IPS DF 4.7 (cell line): ENCODE measurements at regions not wholly inside any gene's neighbourhood (a gene's known extent, or its start where the extent isn't known, plus 50 kb on each side); places are given as distances from the start of the nearest gene placed in this dataset.

Experiments used
- DNase-seq: peaks from one replicate; pipeline ENCODE4 v3.0.0-alpha.2; 2013; ENCODE audit warnings: low spot score; ENCODE audit errors: extremely low read depth

- DNase-seq: no peak
Observed at GRCh38 chr11:131231317-131231940, 139.0 kb upstream of the NTM start.

DNA sequence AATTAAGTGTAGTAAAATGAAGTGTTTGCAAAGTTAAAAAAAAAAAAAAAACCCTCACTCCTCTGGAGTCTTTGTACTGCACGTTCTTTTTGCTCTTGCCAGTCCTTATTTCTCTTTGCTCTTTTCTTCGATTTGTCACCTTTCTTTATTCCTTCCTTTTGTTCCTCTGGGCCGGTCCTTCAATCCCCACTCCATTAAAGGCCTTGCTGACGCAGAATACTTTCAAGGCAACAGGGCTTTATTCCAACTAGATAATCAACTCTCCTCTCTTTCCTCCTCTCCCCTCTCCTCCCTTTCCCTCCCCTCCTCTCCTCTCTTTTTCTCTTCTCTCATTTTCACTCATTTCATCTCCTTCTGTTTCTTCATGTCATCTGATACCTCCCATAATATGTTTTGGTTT is 138.2 kb upstream of the NTM start:
- no peak for DNase-seq

- no peak for DNase-seq
Observed at GRCh38 chr11:131234221-131234620, 136.2 kb upstream of the NTM start.

- DNase-seq: no peak
Observed at GRCh38 chr11:131235328-131236298, 134.8 kb upstream of the NTM start.

DNA sequence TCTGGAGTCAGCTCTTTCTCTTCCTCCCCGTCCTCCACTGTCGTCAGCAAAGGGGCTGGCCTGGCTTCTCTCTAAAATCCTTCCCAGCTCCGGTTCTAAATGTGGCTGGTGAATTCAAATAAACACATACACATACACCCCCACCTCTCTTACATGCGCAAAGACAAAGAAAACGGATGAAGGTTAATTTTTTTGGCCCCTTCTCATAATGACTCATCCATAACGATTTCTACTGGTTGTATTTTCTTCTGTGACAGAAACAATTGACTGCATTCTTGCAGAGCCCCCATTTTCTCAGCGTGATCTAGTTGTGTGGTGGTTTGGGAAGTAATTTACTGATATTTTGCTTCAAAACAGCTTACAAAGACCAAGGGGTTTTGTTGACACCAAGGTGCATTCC is 130.0 kb upstream of the NTM start:
- no peak for DNase-seq

GRCh38 chr11:131242476-131243000 is 127.9 kb upstream of the NTM start:
- DNase-seq: no peak

GRCh38 chr11:131246156-131246555 is 124.3 kb upstream of the NTM start:
- peak; percentile 49 for DNase-seq

- DNase-seq: peak; percentile 41
Observed at GRCh38 chr11:131246663-131247062, 123.8 kb upstream of the NTM start.

DNA sequence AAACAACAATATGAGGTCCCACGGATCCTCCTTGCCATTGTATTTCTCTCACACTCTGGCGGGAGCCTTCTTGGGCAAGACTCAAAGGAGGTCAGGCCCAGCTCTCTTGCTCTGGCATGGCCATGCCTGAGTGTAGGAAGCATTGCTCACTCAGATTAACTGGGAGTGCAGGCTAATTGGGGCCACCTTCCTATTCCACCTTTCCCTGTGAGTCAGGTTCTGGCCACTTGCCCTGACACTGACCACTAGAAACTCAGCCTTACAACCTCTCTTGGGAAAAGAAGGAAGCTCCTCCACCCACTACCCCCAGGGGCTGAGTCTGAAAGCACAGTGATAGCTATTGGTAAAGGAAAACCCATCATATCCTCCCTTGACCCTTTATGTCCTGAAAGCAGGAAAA is 121.8 kb upstream of the NTM start:
- no peak for DNase-seq

GRCh38 chr11:131253142-131253655 is 117.2 kb upstream of the NTM start:
- DNase-seq: peak; percentile 75

GRCh38 chr11:131253656-131254151 is 116.7 kb upstream of the NTM start:
- no peak for DNase-seq

GRCh38 chr11:131254254-131254653 is 116.2 kb upstream of the NTM start:
- DNase-seq: peak; percentile 49

DNA sequence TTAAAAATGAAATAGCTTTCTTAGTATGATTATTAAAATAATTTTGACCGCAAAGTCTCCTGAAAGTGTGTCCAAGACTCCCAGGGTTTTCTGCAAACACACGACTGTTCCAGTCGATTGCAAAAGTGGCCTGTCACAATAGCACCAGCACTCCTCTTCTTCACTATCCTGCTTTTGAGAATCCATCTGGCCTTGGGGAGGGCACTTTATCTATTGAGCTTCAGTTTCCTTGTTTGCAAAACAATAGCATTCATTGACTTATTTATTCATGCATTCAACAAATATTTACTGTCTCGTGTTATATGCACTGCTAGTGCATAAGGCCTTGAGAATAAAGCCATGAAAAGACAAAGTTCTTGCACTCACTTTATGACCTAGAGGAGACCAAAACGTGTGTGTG is 96.2 kb upstream of the NTM start:
- no peak for DNase-seq

DNA sequence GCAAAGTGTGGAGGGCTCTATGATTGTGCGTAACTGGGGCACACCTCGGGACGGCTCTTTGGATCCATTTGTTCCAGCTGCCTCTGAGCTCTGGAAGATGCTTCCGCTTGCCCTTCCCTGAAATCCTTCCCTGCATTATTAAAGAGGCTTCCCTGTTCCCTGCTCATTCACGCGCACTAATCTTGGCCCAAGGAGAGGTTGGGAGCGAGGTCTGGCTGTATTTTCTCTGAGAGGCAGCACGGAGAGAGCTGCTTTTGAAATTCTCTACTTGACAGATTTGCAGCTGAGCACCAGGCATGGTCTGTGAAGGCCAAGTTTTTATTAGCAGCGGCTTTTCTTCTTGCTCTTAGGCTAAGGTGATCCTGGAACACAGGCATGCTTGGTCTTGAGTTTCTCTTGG is 94.8 kb upstream of the NTM start:
- DNase-seq: no peak

DNA sequence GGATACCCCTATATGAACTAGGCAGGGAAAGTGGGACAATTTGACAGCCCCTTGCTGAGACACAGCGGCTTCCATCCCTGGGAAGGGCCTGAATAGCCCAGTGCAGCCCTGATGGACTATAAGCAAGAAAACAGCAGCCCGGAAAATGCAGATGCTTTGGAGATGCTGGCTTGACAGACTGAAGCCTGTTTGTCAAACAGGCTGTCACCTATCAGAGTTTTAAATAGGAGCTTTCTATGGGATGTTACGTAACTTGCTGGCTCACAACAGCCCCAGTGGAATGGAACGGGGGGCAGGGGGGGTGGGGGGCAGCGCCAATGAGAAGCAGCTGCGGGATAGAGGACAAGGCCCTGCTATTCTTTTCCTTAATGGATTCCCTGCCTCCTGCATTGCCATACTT is 91.9 kb upstream of the NTM start:
- DNase-seq: no peak

GRCh38 chr11:131279654-131280384 is 90.6 kb upstream of the NTM start:
- no peak for DNase-seq

- DNase-seq: no peak
Observed at GRCh38 chr11:131281316-131281715, 89.1 kb upstream of the NTM start.

DNA sequence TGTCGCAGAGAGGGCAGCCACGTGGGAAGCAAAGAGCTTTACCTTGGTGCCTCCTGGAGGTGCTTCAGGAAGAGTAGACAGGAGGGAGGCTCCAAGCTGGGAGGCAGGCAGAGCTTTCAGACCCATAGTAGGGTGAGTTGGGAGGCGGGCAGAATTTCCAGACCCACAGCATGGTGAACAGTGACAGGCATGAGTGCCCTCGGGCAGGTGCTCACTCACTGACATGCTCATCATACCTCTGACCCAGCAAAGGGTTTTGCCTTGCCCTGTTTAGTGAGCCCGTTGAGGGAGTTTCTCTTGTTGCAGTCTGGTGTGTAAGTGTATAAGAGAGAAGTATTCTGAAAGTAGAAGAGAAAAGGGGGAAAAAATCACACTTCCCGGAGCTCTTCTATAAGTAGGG is 86.4 kb upstream of the NTM start:
- no peak for DNase-seq

DNA sequence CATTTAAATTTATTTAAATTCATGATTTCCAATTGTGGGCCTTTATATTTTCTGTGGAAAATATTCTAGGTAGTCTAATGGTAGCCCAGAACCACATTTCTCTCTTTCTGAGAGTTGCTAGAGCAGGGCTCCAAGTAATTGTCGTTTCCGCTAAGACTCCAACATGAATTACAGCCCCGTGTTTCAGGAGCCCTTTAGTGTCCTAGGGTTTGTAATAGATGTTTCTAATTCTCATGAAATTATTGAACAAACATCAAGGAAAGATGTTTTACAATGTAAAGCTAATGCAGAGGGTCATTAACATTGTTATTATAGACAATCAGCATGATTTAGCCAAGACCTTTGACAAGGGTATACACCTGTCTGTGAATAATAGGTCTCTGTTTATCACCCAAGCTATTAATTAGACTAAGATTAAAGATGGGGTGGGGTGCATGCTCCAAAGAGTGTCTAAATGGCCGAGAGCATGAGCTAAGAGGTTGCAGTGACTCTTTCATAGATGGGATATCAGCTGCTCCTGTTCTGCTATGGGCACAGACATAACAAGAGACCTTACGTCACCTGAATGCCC is 81.8 kb upstream of the NTM start:
- no peak for DNase-seq

- no peak for DNase-seq
Observed at GRCh38 chr11:131290185-131290584, 80.2 kb upstream of the NTM start.

DNA sequence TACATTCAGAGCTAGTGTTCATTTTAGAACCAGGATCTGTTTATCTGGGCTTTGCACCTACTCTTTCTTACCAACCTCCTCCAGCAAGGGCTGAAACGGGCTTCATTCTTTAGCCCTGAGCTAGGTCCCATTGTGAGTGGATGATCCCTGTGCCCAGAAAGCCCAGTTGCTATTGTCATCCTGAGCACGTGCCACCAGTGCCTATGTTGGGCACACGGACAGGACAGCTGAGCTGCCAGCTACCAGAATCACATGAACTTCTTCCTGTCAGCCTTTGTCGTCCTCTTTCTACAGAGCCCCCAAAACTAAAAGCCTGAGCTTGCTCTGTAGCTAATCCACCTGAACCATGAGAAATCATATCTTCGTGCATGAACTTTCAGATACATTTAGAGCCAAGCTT is 74.4 kb upstream of the NTM start:
- DNase-seq: no peak
